Suprapubic skin (tissue), 4 donors: ENCODE measurements at regions not wholly inside any gene's neighbourhood (a gene's known extent, or its start where the extent isn't known, plus 50 kb on each side); places are given as distances from the start of the nearest gene placed in this dataset.
"Not testable (repeated sequence)": the region's sequence is repeated elsewhere in the genome, so short reads cannot be mapped to it uniquely, and the experiment has no call there.

ENCODE experiments used
- DNase-seq, 2 donors: peaks; one replicate each; pipeline ENCODE4 v3.0.0-alpha.2; 2019; ENCODE audit warnings: low spot score in 2 of 2
- H3K27ac ChIP-seq: fragments of 200-600 bp; sonication (generic); one replicate; pipeline ENCODE4 v1.5.1; 2019
- H3K27me3 ChIP-seq: fragments of 200-600 bp; sonication (generic); one replicate; pipeline ENCODE4 v1.5.1; 2019
- H3K36me3 ChIP-seq: fragments of 200-600 bp; sonication (generic); one replicate; pipeline ENCODE4 v1.5.1; 2019
- H3K4me1 ChIP-seq: fragments of 200-600 bp; sonication (generic); one replicate; pipeline ENCODE4 v1.5.1; 2019
- H3K4me3 ChIP-seq: fragments of 200-600 bp; sonication (generic); one replicate; pipeline ENCODE4 v1.5.1; 2019; ENCODE audit warnings: mild to moderate bottlenecking
- H3K9me3 ChIP-seq: fragments of 200-600 bp; sonication (generic); one replicate; pipeline ENCODE4 v1.5.1; 2019
- CTCF ChIP-seq, 2 donors: fragments of 200-600 bp in 1 of 2; fragments of 450-650 bp in 1 of 2; sonication (generic) in 1 of 2; IDR thresholded peaks; one replicate each; pipeline ENCODE4 v1.5.1; 2016 to 2019; ENCODE audit warnings: antibody characterized with exemption in 2 of 2, mild to moderate bottlenecking in 1 of 2, moderate library complexity in 1 of 2
- EP300 ChIP-seq: sonication (generic); formaldehyde crosslinking; IDR thresholded peaks from one replicate; pipeline ENCODE4 v1.6.1; 2017; ENCODE audit warnings: antibody characterized with exemption
- POLR2A ChIP-seq, 2 donors: fragments of 450-650 bp; IDR thresholded peaks; one replicate each; pipeline ENCODE4 v1.6.1; 2017; ENCODE audit warnings: antibody characterized with exemption in 2 of 2, mild to moderate bottlenecking in 2 of 2, moderate library complexity in 2 of 2
- POLR2AphosphoS5 ChIP-seq, 3 donors: sonication (generic); formaldehyde crosslinking; IDR thresholded peaks; one replicate each; pipeline ENCODE4 v1.6.1; 2017; ENCODE audit warnings: antibody characterized with exemption in 3 of 3
- WGBS: methylation state at CpG from one replicate; pipeline ENCODE4 v1.1.5; 2018; 5-methylcytosine and 5-hydroxymethylcytosine counted together

GRCh38 chr3:74214286-74214685, 400.2 kb downstream of the CNTN3 start:
- WGBS = 84% methylated on average over 4 of the region's 4 CpGs
- no peaks in the 10 kb centered on the region for H3K9me3 ChIP-seq
- no peak for TF ChIP-seq POLR2AphosphoS5 (IDR thresholded peaks at IDR 0.05)
- TF ChIP-seq CTCF (IDR thresholded peaks at IDR 0.05) = no peak
- TF ChIP-seq EP300 = no peak
- TF ChIP-seq POLR2A (IDR thresholded peaks at IDR 0.05) = no peak
- no peak overlapping the region for H3K4me3 ChIP-seq
- H3K27ac ChIP-seq = no peak overlapping the region
- no peaks in the 10 kb centered on the region for H3K27me3 ChIP-seq
- no peaks in the 10 kb centered on the region for H3K36me3 ChIP-seq
- DNase-seq = no peak
- H3K4me1 ChIP-seq = no peaks in the 10 kb centered on the region

- TF ChIP-seq POLR2A (IDR thresholded peaks at IDR 0.05) (no peak), CTCF (IDR thresholded peaks at IDR 0.05) (no peak), POLR2AphosphoS5 (IDR thresholded peaks at IDR 0.05) (no peak), EP300 (no peak)
- no peak overlapping the region for H3K27ac ChIP-seq
- no peak for DNase-seq
- H3K9me3 ChIP-seq = no peaks in the 10 kb centered on the region
- no peak overlapping the region for H3K4me3 ChIP-seq
- no peaks in the 10 kb centered on the region for H3K4me1 ChIP-seq
- H3K36me3 ChIP-seq = no peaks in the 10 kb centered on the region
- H3K27me3 ChIP-seq = no peaks in the 10 kb centered on the region
Observed at GRCh38 chr3:74210739-74211138, 403.7 kb downstream of the CNTN3 start.

GRCh38 chr3:74200952-74201351, 413.5 kb downstream of the CNTN3 start:
- 46% methylated on average over 2 of the region's 2 CpGs for WGBS
- H3K4me1 ChIP-seq = no peaks in the 10 kb centered on the region
- no peak for TF ChIP-seq EP300
- TF ChIP-seq POLR2AphosphoS5 (IDR thresholded peaks at IDR 0.05) = no peak
- no peak for TF ChIP-seq CTCF (IDR thresholded peaks at IDR 0.05)
- no peak for TF ChIP-seq POLR2A (IDR thresholded peaks at IDR 0.05)
- no peaks in the 10 kb centered on the region for H3K9me3 ChIP-seq
- no peak for DNase-seq
- no peak overlapping the region for H3K4me3 ChIP-seq
- H3K27ac ChIP-seq = no peak overlapping the region
- no peaks in the 10 kb centered on the region for H3K36me3 ChIP-seq
- H3K27me3 ChIP-seq = no peaks in the 10 kb centered on the region

- not testable (repeated sequence) for DNase-seq
Observed at GRCh38 chr3:74178664-74179063, 435.8 kb downstream of the CNTN3 start.

DNA sequence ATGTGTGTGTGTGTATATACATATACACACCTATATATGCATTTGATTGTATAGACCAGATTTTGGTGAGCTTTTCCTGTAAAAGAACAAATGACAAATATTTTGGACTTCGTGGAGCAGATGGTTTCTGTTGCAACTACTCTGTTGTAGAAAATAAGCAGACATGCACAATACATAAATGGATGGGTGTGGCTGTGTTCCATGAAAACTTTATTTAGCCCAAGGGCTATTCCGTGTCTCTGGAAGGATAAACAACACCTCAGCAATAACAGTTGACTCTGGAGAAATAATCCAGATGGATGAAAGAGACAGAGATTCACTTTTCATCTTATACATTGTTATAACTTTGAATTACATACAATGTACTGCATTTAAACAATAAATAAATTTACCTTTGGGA, 441.4 kb downstream of the CNTN3 start:
- Histone ChIP-seq H3K36me3 (no peaks in the 10 kb centered on the region), H3K4me3 (no peak overlapping the region), H3K27me3 (no peaks in the 10 kb centered on the region), H3K27ac (no peak overlapping the region), H3K9me3 (no peaks in the 10 kb centered on the region), H3K4me1 (no peaks in the 10 kb centered on the region)
- no peak for TF ChIP-seq POLR2AphosphoS5 (IDR thresholded peaks at IDR 0.05)
- no peak for TF ChIP-seq CTCF (IDR thresholded peaks at IDR 0.05)
- no peak for TF ChIP-seq EP300
- TF ChIP-seq POLR2A (IDR thresholded peaks at IDR 0.05) = no peak
- no peak for DNase-seq
- WGBS = 19% methylated on average over 2 of the region's 2 CpGs

More at GRCh38 chr3:74178664-74179063, 435.8 kb downstream of the CNTN3 start:
- WGBS = 89% methylated on average over 5 of the region's 5 CpGs
- not testable (repeated sequence) for H3K27me3 ChIP-seq, H3K4me1 ChIP-seq, H3K4me3 ChIP-seq, H3K36me3 ChIP-seq, H3K27ac ChIP-seq, H3K9me3 ChIP-seq

DNA sequence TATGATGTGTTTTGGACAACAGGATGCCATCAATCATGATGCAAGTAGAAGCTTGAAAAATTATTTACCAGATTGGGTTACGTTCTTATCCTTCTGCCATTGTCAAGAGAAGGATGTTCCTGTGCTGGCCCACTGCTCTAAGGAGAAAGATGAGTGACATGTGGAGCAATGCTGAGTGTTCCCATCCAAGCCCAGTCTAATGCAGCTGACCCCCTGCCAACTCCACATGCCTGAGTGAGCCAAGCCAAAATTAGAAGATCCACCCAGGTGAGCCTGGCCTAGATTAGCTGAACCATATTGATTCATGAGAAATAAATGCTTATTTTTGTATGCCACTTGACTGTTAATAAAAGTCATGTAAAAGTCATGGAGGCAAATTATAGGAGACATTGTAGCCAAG, 446.5 kb downstream of the CNTN3 start:
- H3K4me1 ChIP-seq = no peaks in the 10 kb centered on the region
- no peak for TF ChIP-seq POLR2A (IDR thresholded peaks at IDR 0.05)
- TF ChIP-seq CTCF (IDR thresholded peaks at IDR 0.05) = no peak
- TF ChIP-seq POLR2AphosphoS5 (IDR thresholded peaks at IDR 0.05) = no peak
- TF ChIP-seq EP300 = no peak
- WGBS = 53% methylated on average over 1 of the region's 1 CpG

More for the DNA sequence above, 446.5 kb downstream of the CNTN3 start:
- no peak for DNase-seq
- Histone ChIP-seq H3K27me3 (no peaks in the 10 kb centered on the region), H3K4me3 (no peak overlapping the region), H3K27ac (no peak overlapping the region), H3K36me3 (no peaks in the 10 kb centered on the region), H3K9me3 (no peaks in the 10 kb centered on the region)
